Activated CD8-positive, alpha-beta T cell treated with anti-CD3 and anti-CD28 coated beads, Interleukin-2, amount 10 ng/mL, durations not matched to agents 7 days and 5 days (primary cell): ENCODE measurements at regions not wholly inside any gene's neighbourhood (a gene's known extent, or its start where the extent isn't known, plus 50 kb on each side); places are given as distances from the start of the nearest gene placed in this dataset.

ENCODE experiments used
- ATAC-seq: fragments of 150-1000 bp; cut with Tn5 transposase; one replicate; pipeline ENCODE4 v1.10.0; 2021; ENCODE audit warnings: moderate library complexity
- CTCF ChIA-PET: fragments of 350-600 bp; sonication (Branson Sonifier 250); formaldehyde crosslinking; loops from one replicate; lab custom pipeline; 2021; ENCODE audit warnings: antibody characterized with exemption; lab: Charles Lee
- POLR2A ChIA-PET: fragments of 350-600 bp; sonication (Branson Sonifier 250); formaldehyde crosslinking; loops from one replicate; lab custom pipeline; 2021; ENCODE audit warnings: antibody characterized with exemption; lab: Charles Lee
- DNase-seq: peaks from one replicate; pipeline ENCODE4 v3.0.0-alpha.2; 2020
- H3K27ac Mint-ChIP-seq: one replicate; pipeline ENCODE4 v1.8.0; 2021; ENCODE audit warnings: mild to moderate bottlenecking, mixed read lengths
- H3K27me3 Mint-ChIP-seq: one replicate; pipeline ENCODE4 v1.8.0; 2021; ENCODE audit warnings: low read depth, mixed read lengths
- H3K36me3 Mint-ChIP-seq: one replicate; pipeline ENCODE4 v1.8.0; 2021; ENCODE audit warnings: low read depth, mixed read lengths
- H3K4me1 Mint-ChIP-seq: one replicate; pipeline ENCODE4 v1.8.0; 2021; ENCODE audit warnings: low read depth, mixed read lengths
- H3K4me3 Mint-ChIP-seq: one replicate; pipeline ENCODE4 v1.8.0; 2021; ENCODE audit warnings: mild to moderate bottlenecking, mixed read lengths
- H3K9me3 Mint-ChIP-seq: one replicate; pipeline ENCODE4 v1.8.0; 2022; ENCODE audit warnings: mixed read lengths; ENCODE audit not compliant: insufficient read depth

DNA sequence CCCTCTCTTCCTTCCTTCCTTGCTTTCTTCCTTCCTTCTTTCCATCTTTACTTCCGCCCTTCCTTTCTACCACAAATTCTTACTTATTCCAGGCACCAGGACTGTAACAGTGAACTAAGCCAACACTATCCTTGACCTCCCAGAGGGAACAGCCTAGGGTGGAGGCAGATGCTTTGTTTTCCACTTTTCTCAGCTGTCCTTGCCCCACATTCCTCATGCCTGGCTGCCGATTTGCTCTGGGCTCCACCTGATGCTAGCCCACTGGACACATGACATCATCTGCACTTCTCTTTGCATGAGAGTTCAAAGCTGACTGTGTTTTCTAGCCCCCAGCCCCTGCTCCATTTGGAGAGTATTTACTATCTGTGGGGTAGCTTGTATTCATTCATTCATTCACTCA, 283.0 kb downstream of the MAF start:
- no peaks in the 10 kb centered on the region for H3K9me3 Mint-ChIP-seq
- ChIA-PET CTCF (no interaction called here), POLR2A (no interaction called here)
- H3K4me1 Mint-ChIP-seq, result peaks cover 9% of the 10 kb centered on the region
- peaks cover 44% of the 10 kb centered on the region for H3K27me3 Mint-ChIP-seq
- ATAC-seq, result no peak
- no peak for DNase-seq
- no peak overlapping the region for H3K4me3 Mint-ChIP-seq
- no peaks in the 10 kb centered on the region for H3K36me3 Mint-ChIP-seq
- no peak overlapping the region for H3K27ac Mint-ChIP-seq

DNA sequence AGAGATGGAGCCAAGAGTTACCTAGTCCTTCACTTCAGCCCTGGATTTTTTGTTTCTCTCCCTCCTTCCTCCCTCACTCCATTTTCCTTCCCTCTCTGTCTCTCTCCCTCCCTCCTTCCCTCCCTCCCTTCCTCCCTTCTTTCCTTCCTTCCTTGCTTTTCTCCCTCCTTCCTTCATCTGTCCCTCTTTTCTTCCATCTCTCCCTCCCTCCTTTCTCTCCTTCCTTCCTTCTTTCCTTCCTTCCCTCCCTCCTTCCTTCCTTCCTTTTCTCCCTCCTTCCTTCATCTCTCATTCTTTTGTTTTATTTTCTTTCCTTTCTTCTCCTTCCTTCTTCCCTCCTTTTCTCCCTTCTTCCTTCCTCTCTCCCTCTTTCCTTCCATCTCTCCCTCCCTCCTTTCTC, 283.5 kb downstream of the MAF start:
- no peaks in the 10 kb centered on the region for H3K9me3 Mint-ChIP-seq
- H3K27ac Mint-ChIP-seq, result no peak overlapping the region

DNA sequence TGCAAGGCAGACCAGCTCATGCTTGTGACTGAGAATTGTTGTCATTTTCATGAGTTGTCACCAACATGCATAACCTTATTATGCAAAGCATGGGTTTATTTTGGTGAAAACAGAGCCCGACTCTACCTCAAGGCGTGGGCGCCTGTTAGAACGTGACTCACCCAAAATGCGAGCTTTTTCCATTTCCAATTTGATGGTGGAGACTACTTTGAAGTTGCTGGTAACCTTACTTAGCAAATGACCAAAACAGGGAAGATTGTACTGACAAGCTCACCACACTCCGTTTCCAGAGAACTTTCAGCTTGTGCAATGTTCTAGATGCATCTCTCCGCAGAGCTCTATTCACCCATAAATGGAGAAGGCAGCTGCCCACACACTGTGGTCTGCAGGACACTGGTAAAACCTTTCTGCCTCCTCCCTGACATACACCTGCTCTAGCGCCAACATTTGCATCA, 284.5 kb downstream of the MAF start:
- Mint-ChIP-seq H3K27ac (no peak overlapping the region), H3K4me3 (no peak overlapping the region), H3K36me3 (no peaks in the 10 kb centered on the region), H3K27me3 (peaks cover 43% of the 10 kb centered on the region), H3K4me1 (peaks cover 9% of the 10 kb centered on the region), H3K9me3 (no peaks in the 10 kb centered on the region)
- ChIA-PET CTCF (no interaction called here), POLR2A (no interaction called here)
- peak; percentile 20 for DNase-seq
- ATAC-seq, result no peak

More for the DNA sequence above, 283.5 kb downstream of the MAF start:
- ChIA-PET POLR2A (no interaction called here), CTCF (no interaction called here)
- peaks cover 43% of the 10 kb centered on the region for H3K27me3 Mint-ChIP-seq
- ATAC-seq (no peak), DNase-seq (no peak)
- peaks cover 9% of the 10 kb centered on the region for H3K4me1 Mint-ChIP-seq
- H3K36me3 Mint-ChIP-seq, result no peaks in the 10 kb centered on the region
- no peak overlapping the region for H3K4me3 Mint-ChIP-seq

DNA sequence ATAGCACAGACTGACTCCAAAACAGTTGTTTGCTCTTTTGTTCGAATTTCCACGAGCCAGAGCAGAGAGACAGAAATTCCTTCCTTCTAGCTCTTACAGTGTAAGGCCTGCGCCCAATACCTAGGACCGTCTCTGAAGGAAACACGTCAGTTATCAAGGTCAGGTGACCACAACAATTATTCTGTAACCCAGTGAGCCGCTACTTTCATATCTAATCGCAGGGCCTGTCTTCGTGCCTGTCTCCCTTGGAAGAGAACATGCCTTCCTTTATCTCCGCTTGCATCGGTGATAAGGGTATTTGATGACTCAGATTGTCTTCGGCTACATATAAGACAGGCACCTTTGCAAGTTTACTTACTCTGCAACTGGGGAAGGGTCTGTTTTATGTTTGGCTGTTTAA, 288.0 kb downstream of the MAF start:
- peaks cover 9% of the 10 kb centered on the region for H3K4me1 Mint-ChIP-seq
- H3K4me3 Mint-ChIP-seq, result no peak overlapping the region
- ChIA-PET POLR2A (no interaction called here), CTCF (no interaction called here)
- DNase-seq (no peak), ATAC-seq (no peak)
- no peaks in the 10 kb centered on the region for H3K9me3 Mint-ChIP-seq
- no peak overlapping the region for H3K27ac Mint-ChIP-seq
- peaks cover 31% of the 10 kb centered on the region for H3K27me3 Mint-ChIP-seq
- H3K36me3 Mint-ChIP-seq, result no peaks in the 10 kb centered on the region

DNA sequence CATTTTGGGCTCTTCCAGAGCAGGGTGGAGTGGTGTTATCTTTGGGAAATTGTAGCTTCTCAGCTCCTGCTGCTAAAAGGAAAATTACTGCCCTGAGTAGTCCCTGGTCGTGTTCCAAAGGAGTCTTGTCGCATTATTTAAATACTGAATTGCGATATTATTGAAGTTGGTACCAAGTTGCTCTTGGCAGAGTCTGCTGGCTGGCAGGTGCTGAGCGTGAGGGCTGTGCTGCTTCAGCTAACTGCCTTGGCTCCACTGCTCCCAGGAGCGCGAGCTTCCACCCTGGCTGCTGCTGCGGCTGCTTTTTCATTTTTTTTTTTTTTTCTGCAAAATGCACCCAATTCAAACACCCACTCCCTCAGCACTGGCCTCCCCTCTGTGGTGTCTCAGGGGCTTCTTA, 289.8 kb downstream of the MAF start:
- no peaks in the 10 kb centered on the region for H3K9me3 Mint-ChIP-seq
- no peak overlapping the region for H3K27ac Mint-ChIP-seq
- ATAC-seq, result no peak
- ChIA-PET CTCF (no interaction called here), POLR2A (no interaction called here)
- peaks cover 17% of the 10 kb centered on the region for H3K27me3 Mint-ChIP-seq
- DNase-seq, result no peak
- H3K36me3 Mint-ChIP-seq, result no peaks in the 10 kb centered on the region
- no peak overlapping the region for H3K4me3 Mint-ChIP-seq
- H3K4me1 Mint-ChIP-seq, result peaks cover under 1% of the 10 kb centered on the region

DNA sequence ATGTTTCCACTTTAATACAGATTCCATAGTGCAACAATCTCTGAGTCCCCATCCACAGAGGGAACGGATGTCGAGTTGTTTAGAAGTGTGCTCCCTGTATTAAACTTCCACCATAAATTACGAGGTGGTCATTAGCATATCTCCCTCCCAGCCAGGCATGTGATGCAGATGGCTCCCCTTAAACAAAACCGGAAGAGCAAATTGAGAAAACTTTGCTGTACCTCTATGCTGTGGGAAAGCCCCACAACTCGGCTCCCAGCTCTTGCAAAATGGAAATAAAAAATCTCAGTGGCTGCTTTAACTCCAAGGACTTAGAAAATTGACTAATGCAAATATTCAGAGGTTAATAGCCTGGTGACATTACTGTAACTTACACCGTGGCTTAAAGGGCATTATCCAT, 290.9 kb downstream of the MAF start:
- POLR2A ChIA-PET, result no interaction called here
- Mint-ChIP-seq H3K27me3 (peaks cover 17% of the 10 kb centered on the region), H3K9me3 (no peaks in the 10 kb centered on the region), H3K27ac (no peak overlapping the region), H3K4me1 (no peaks in the 10 kb centered on the region), H3K36me3 (no peaks in the 10 kb centered on the region), H3K4me3 (no peak overlapping the region)
- ATAC-seq, result no peak
- DNase-seq, result no peak
- CTCF ChIA-PET, result no interaction called here

DNA sequence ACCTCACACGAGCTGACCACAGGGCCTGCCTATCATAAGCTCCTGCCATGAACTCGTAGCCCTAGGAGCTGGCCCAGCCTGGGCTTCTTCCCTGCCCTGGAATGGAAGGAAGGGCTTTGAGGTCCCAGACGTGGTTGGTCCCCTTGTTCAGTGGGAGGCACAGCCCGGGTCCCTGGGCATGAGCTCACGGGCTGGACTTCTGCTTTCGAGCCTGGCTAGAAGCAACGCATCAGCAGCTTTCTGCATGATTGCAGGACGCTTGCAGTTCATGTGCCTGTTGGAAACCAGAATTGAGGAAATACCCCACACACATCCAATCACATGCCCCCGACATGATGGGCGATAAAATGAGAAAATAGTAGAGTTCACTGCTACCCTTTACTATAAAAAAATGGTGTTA, 293.3 kb downstream of the MAF start:
- ATAC-seq, result no peak
- Mint-ChIP-seq H3K4me3 (no peak overlapping the region), H3K36me3 (no peaks in the 10 kb centered on the region), H3K4me1 (no peaks in the 10 kb centered on the region), H3K27ac (no peak overlapping the region), H3K27me3 (peaks cover 27% of the 10 kb centered on the region), H3K9me3 (no peaks in the 10 kb centered on the region)
- DNase-seq, result no peak
- POLR2A ChIA-PET, result no interaction called here
- CTCF ChIA-PET, result interaction anchor here (1.7 kb wide), 1 partner anchor 46 kb away, joined by 3 read pairs; no protein-coding TSS in a partner anchor

DNA sequence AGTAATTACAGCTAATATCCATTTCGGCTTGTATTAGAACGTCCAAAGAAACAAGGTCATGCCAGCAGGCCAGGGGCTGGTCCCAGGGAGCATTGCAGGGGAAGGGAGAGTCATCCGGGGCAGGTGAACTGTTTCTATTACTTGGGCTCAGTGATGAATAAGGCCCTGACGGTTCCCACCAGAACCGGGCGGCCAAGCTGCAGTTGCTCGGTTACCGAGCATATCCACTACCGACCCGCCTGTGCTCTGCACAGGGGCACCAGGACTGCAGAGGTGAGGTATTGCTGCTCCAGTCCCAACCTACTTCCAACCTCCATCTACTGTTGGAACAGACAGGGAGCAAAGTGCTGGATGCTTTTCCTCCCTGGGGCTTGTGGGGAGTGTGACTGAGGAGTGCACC, 295.5 kb downstream of the MAF start:
- DNase-seq (no peak), ATAC-seq (no peak)
- Mint-ChIP-seq H3K4me1 (no peaks in the 10 kb centered on the region), H3K27me3 (peaks cover 23% of the 10 kb centered on the region), H3K27ac (no peak overlapping the region), H3K4me3 (no peak overlapping the region), H3K36me3 (no peaks in the 10 kb centered on the region), H3K9me3 (no peaks in the 10 kb centered on the region)
- CTCF ChIA-PET, result no interaction called here
- POLR2A ChIA-PET, result no interaction called here

DNA sequence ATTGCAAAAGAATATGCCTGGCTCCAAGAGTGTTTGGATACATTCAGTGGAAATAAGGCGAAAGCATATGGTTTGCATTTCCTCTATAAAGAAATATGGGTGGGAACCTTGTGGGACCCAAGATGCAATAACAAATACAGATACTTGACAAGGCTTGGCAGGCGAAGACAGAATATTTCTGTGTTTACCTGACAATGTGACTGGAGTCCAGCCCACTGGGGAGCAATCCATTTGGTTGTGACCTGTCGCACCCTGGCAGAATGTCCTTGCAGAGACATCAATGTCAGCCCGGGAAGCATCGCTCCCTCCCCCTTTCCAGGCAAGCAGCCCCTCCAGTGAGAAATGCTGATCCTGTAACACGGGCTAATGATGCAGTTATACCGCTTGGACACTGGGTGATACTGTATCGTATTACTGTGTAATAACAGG, 296.6 kb downstream of the MAF start:
- Mint-ChIP-seq H3K27ac (no peak overlapping the region), H3K4me1 (no peaks in the 10 kb centered on the region), H3K4me3 (no peak overlapping the region), H3K27me3 (peaks cover 22% of the 10 kb centered on the region), H3K9me3 (no peaks in the 10 kb centered on the region), H3K36me3 (no peaks in the 10 kb centered on the region)
- POLR2A ChIA-PET, result no interaction called here
- CTCF ChIA-PET, result no interaction called here
- no peak for DNase-seq
- no peak for ATAC-seq

DNA sequence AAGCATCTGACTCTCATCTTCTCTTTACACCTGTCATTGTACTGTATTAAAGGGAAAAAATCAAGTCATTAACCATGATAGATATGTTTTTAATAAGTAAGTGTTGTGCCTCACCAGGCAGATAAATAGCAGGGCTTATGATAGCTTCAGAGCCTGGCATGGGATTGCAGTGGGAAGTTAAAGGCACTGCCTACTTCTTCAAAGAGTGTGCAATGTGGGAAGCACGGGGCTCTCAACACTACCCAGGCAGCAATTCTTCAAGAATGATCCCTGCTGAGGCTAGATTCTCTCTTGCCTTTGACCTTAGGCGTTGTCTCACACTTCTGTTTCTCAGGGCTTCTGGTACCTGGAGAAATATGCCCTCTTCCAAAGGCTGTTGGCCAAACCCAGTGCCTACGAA, 297.3 kb downstream of the MAF start:
- H3K9me3 Mint-ChIP-seq, result no peaks in the 10 kb centered on the region
- no peaks in the 10 kb centered on the region for H3K4me1 Mint-ChIP-seq
- H3K27me3 Mint-ChIP-seq, result peaks cover 19% of the 10 kb centered on the region
- H3K4me3 Mint-ChIP-seq, result no peak overlapping the region
- DNase-seq, result no peak
- H3K27ac Mint-ChIP-seq, result no peak overlapping the region
- ChIA-PET POLR2A (no interaction called here), CTCF (no interaction called here)
- no peak for ATAC-seq
- no peaks in the 10 kb centered on the region for H3K36me3 Mint-ChIP-seq

DNA sequence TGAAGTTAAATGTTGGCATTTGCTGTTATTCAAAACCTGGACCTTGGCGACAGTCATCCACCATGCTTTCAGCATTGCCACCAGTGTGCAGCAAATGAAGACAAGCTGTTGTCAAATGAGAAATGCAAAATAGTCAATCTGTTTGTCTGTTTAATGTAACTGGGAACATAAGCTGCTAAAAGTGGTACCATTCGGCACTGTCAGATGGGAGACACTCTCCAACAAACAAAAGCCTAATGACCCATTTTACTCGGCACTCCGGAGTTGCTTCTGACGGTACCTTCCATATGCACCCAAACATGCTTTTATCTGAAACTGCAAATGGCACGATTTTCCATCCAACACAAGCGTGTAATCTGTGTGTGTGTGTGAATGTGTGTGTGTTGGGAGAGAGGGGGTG, 297.8 kb downstream of the MAF start:
- POLR2A ChIA-PET, result no interaction called here

DNA sequence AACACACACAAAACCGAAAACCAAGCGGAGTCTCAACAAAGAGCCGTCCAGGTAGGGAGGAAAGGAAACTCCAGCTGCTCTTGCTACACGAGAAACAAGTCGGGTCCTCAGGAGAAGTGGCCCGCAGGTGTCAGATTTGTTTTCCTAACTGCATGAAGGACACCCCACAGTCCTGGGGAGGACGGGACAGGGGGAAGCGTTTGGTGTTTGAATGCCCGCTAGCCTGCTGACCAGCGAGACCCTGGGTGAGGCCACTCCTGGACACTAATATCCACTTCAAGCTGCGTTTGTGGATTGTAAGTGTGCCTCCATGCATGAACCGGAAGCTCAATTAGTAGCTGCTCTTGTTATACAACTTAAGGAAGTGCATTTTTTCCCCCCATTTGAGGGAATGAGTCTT, 299.5 kb downstream of the MAF start:
- POLR2A ChIA-PET, result no interaction called here
- Mint-ChIP-seq H3K27me3 (peaks cover 25% of the 10 kb centered on the region), H3K4me1 (peaks cover 12% of the 10 kb centered on the region), H3K9me3 (no peaks in the 10 kb centered on the region), H3K4me3 (no peak overlapping the region), H3K27ac (no peak overlapping the region), H3K36me3 (no peaks in the 10 kb centered on the region)
- DNase-seq (no peak), ATAC-seq (no peak)
- CTCF ChIA-PET, result no interaction called here

More for the DNA sequence above, 297.8 kb downstream of the MAF start:
- ATAC-seq, result no peak
- Mint-ChIP-seq H3K9me3 (no peaks in the 10 kb centered on the region), H3K4me3 (no peak overlapping the region), H3K27me3 (peaks cover 19% of the 10 kb centered on the region), H3K36me3 (no peaks in the 10 kb centered on the region), H3K4me1 (no peaks in the 10 kb centered on the region), H3K27ac (no peak overlapping the region)
- DNase-seq, result no peak
- CTCF ChIA-PET, result no interaction called here
